ENCODE measurements at regions not wholly inside any gene's neighbourhood (a gene's known extent, or its start where the extent isn't known, plus 50 kb on each side); places are given as distances from the start of the nearest gene placed in this dataset.
A peak's percentile ranks its signal among the peaks of the same experiment; 100 is the strongest.

GRCh38 chr20:24166123-24166381, 177.5 kb upstream of the GGTLC1 start:
- no peak for DNase-seq
- no peak for TF ChIP-seq CTCF (IDR thresholded peaks at IDR 0.05; ENCODE audit: low read depth, low read length, missing control alignments)
- Histone ChIP-seq H3K36me3 (replicated peaks) (no peaks in the 10 kb centered on the region), H3K27me3 (replicated peaks) (no peaks in the 10 kb centered on the region), H3K4me3 (ENCODE audit: low read depth, low read length) (no peak overlapping the region), H3K27ac (no peak overlapping the region)
- in situ Hi-C loops (cut with HindIII; ENCODE audit: low pct_ligation_motif_present, low sequenced_read_pairs): no loop called here

- no peak for DNase-seq
- H3K4me3 ChIP-seq (ENCODE audit: low read depth, low read length): no peak overlapping the region
- in situ Hi-C loops (cut with HindIII; ENCODE audit: low pct_ligation_motif_present, low sequenced_read_pairs): no loop called here
- no peaks in the 10 kb centered on the region for H3K36me3 ChIP-seq (replicated peaks)
- no peak for TF ChIP-seq CTCF (IDR thresholded peaks at IDR 0.05; ENCODE audit: low read depth, low read length, missing control alignments)
- H3K27me3 ChIP-seq (replicated peaks): no peaks in the 10 kb centered on the region
- H3K27ac ChIP-seq: no peak overlapping the region
Observed at GRCh38 chr20:24165301-24166122, 176.9 kb upstream of the GGTLC1 start.

GRCh38 chr20:24164360-24164759, 175.8 kb upstream of the GGTLC1 start:
- DNase-seq: peak; percentile 49
- H3K4me3 ChIP-seq (ENCODE audit: low read depth, low read length): no peak overlapping the region
- no peaks in the 10 kb centered on the region for H3K36me3 ChIP-seq (replicated peaks)
- H3K27me3 ChIP-seq (replicated peaks): no peaks in the 10 kb centered on the region
- H3K27ac ChIP-seq: no peak overlapping the region
- in situ Hi-C loops (cut with HindIII; ENCODE audit: low pct_ligation_motif_present, low sequenced_read_pairs): no loop called here
- TF ChIP-seq CTCF (IDR thresholded peaks at IDR 0.05; ENCODE audit: low read depth, low read length, missing control alignments): peak; percentile 76

GRCh38 chr20:24163506-24163905, 174.9 kb upstream of the GGTLC1 start:
- no peak for TF ChIP-seq CTCF (IDR thresholded peaks at IDR 0.05; ENCODE audit: low read depth, low read length, missing control alignments)
- in situ Hi-C loops (cut with HindIII; ENCODE audit: low pct_ligation_motif_present, low sequenced_read_pairs): no loop called here
- DNase-seq: peak; percentile 7
- Histone ChIP-seq H3K27ac (no peak overlapping the region), H3K36me3 (replicated peaks) (no peaks in the 10 kb centered on the region), H3K4me3 (ENCODE audit: low read depth, low read length) (no peak overlapping the region), H3K27me3 (replicated peaks) (no peaks in the 10 kb centered on the region)

GRCh38 chr20:24160563-24161281, 172.1 kb upstream of the GGTLC1 start:
- peak; percentile 72 for DNase-seq
- Histone ChIP-seq H3K27ac (no peak overlapping the region), H3K36me3 (replicated peaks) (no peaks in the 10 kb centered on the region), H3K4me3 (ENCODE audit: low read depth, low read length) (no peak overlapping the region), H3K27me3 (replicated peaks) (no peaks in the 10 kb centered on the region)
- TF ChIP-seq CTCF (IDR thresholded peaks at IDR 0.05; ENCODE audit: low read depth, low read length, missing control alignments): peak; percentile 94
- in situ Hi-C loops (cut with HindIII; ENCODE audit: low pct_ligation_motif_present, low sequenced_read_pairs): no loop called here

All from brain microvascular endothelial cell (primary cell).